Prostate gland (tissue), 2 donors: ENCODE measurements at regions not wholly inside any gene's neighbourhood (a gene's known extent, or its start where the extent isn't known, plus 50 kb on each side); places are given as distances from the start of the nearest gene placed in this dataset.

Experiments used
- DNase-seq: peaks from one replicate; pipeline ENCODE4 v3.0.0-alpha.2; 2019; ENCODE audit warnings: low spot score
- H3K27ac ChIP-seq, 2 donors: fragments of 200-600 bp; sonication (generic); 2 replicates each; pipeline ENCODE4 v1.5.1; 2017 to 2019
- H3K27me3 ChIP-seq: fragments of 200-600 bp; sonication (generic); replicated peaks from 2 replicates; pipeline ENCODE4 v1.5.1; 2019; ENCODE audit not compliant: insufficient read depth
- H3K36me3 ChIP-seq, 2 donors: fragments of 200-600 bp; sonication (generic); 1 replicate in 1 of 2; 2 replicates in 1 of 2; pipeline versions ENCODE4 v1.5.1 to v1.8.1; 2017 to 2019
- H3K4me1 ChIP-seq: fragments of 200-600 bp; sonication (generic); replicated peaks from 2 replicates; pipeline ENCODE4 v1.5.1; 2019
- H3K4me3 ChIP-seq, 2 donors: fragments of 200-600 bp; sonication (generic); 2 replicates each; pipeline ENCODE4 v1.5.1; 2017 to 2019
- H3K9me3 ChIP-seq: fragments of 200-600 bp; sonication (generic); 2 replicates; pipeline ENCODE4 v1.5.1; 2017
- POLR2A ChIP-seq: fragments of 450-650 bp; IDR thresholded peaks from one replicate; pipeline ENCODE4 v1.6.1; 2016; ENCODE audit warnings: antibody characterized with exemption, mild to moderate bottlenecking
- POLR2AphosphoS5 ChIP-seq: sonication (generic); formaldehyde crosslinking; IDR thresholded peaks from one replicate; pipeline ENCODE4 v1.6.1; 2017; ENCODE audit warnings: antibody characterized with exemption
- WGBS: methylation state at CpG from one replicate; pipeline ENCODE4 v1.1.5; 2018; 5-methylcytosine and 5-hydroxymethylcytosine counted together
- intact Hi-C: fragments of 100-400 bp; cut with DNase I; formaldehyde crosslinking; loops from one replicate; pipeline ENCODE4 v1.14.2; 2022
- TF ChIP-seq, protein P1 (sequence below), 4 experiments: fragments of 200-600 bp in 2 of 4; fragments of 450-650 bp in 2 of 4; sonication (generic) in 2 of 4; IDR thresholded peaks; 1 replicate in 3 of 4; 2 replicates in 1 of 4; pipeline ENCODE4 v1.5.1; 2016 to 2019; ENCODE audit warnings: antibody characterized with exemption in 4 of 4, mild to moderate bottlenecking in 2 of 4, moderate library complexity in 2 of 4

DNA sequence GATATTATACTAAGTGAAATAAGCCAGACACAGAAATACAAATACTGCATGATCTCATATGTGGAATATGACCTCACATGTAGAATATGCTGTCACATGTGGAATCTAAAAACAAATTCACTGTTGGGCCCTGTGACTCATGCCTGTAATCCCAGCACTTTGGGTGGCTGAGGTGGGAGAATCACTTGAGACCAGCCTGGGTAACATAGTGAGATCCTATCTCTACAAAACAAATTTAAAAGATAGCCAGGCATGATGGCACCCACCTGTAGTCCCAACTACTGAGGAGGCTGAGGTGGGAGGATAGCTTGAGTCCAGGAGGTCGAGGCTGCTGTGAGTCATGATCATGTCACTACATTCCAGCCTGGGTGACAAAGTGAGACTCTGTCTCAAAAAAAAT, 160.3 kb downstream of the PTEN start:
- Histone ChIP-seq H3K36me3 (no peaks in the 10 kb centered on the region), H3K27me3 (no peaks in the 10 kb centered on the region), H3K4me1 (no peaks in the 10 kb centered on the region), H3K4me3 (no peak overlapping the region), H3K9me3 (no peaks in the 10 kb centered on the region), H3K27ac (no peak overlapping the region)
- intact Hi-C loops: no loop called here
- DNase-seq: no peak
- TF ChIP-seq POLR2A (no peak), POLR2AphosphoS5 (no peak)
- TF ChIP-seq, protein P1, sequence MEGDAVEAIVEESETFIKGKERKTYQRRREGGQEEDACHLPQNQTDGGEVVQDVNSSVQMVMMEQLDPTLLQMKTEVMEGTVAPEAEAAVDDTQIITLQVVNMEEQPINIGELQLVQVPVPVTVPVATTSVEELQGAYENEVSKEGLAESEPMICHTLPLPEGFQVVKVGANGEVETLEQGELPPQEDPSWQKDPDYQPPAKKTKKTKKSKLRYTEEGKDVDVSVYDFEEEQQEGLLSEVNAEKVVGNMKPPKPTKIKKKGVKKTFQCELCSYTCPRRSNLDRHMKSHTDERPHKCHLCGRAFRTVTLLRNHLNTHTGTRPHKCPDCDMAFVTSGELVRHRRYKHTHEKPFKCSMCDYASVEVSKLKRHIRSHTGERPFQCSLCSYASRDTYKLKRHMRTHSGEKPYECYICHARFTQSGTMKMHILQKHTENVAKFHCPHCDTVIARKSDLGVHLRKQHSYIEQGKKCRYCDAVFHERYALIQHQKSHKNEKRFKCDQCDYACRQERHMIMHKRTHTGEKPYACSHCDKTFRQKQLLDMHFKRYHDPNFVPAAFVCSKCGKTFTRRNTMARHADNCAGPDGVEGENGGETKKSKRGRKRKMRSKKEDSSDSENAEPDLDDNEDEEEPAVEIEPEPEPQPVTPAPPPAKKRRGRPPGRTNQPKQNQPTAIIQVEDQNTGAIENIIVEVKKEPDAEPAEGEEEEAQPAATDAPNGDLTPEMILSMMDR (IDR thresholded peaks at IDR 0.05): no peak
- WGBS: 76% methylated on average over 1 of the region's 1 CpG

GRCh38 chr10:88026031-88026430, 162.6 kb downstream of the PTEN start:
- no peak for DNase-seq
- H3K4me3 ChIP-seq: no peak overlapping the region
- intact Hi-C loops: no loop called here
- TF ChIP-seq POLR2AphosphoS5 (no peak), POLR2A (no peak)
- TF ChIP-seq, protein P1 (IDR thresholded peaks at IDR 0.05): no peak
- WGBS: 95% methylated on average over 3 of the region's 3 CpGs
- no peaks in the 10 kb centered on the region for H3K4me1 ChIP-seq
- H3K27ac ChIP-seq: no peak overlapping the region
- no peaks in the 10 kb centered on the region for H3K36me3 ChIP-seq
- no peaks in the 10 kb centered on the region for H3K9me3 ChIP-seq
- H3K27me3 ChIP-seq: no peaks in the 10 kb centered on the region

- no peaks in the 10 kb centered on the region for H3K27me3 ChIP-seq
- no peak overlapping the region for H3K4me3 ChIP-seq
- H3K4me1 ChIP-seq: no peaks in the 10 kb centered on the region
- H3K27ac ChIP-seq: no peak overlapping the region
- intact Hi-C loops: no loop called here
- H3K9me3 ChIP-seq: no peaks in the 10 kb centered on the region
- no peak for DNase-seq
- no peaks in the 10 kb centered on the region for H3K36me3 ChIP-seq
- TF ChIP-seq POLR2A: no peak
- TF ChIP-seq, protein P1 (IDR thresholded peaks at IDR 0.05): no peak
- 95% methylated on average over 4 of the region's 4 CpGs for WGBS
Measured at GRCh38 chr10:88027570-88027969, 164.1 kb downstream of the PTEN start.

DNA sequence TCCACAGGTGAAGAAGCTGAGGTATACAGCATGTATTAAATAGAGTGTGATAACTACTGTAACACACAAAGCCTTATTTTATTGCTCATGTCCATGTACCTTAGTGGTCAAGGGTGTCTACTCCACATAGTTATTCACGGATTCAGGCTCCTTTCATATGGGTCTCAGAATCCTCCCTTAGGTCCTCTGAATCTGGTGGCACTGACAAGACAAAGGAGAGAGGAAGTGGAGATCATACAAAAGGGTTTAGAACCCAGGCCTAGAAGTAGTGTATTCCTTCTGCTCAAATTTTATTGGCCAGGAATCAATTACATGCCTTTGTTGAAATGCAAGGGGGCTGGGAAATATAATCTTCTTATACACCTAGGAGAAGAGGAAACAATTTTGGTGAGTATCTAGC, 164.6 kb downstream of the PTEN start:
- no peak for DNase-seq
- WGBS: 97% methylated on average over 1 of the region's 1 CpG
- Histone ChIP-seq H3K9me3 (no peaks in the 10 kb centered on the region), H3K27ac (no peak overlapping the region), H3K4me3 (no peak overlapping the region), H3K36me3 (no peaks in the 10 kb centered on the region), H3K4me1 (no peaks in the 10 kb centered on the region), H3K27me3 (no peaks in the 10 kb centered on the region)
- intact Hi-C loops: no loop called here
- TF ChIP-seq, protein P1 (IDR thresholded peaks at IDR 0.05): no peak
- TF ChIP-seq POLR2AphosphoS5 (no peak), POLR2A (no peak)

- intact Hi-C loops: no loop called here
- TF ChIP-seq POLR2A: no peak
- TF ChIP-seq, protein P1 (IDR thresholded peaks at IDR 0.05): no peak
- no peak for TF ChIP-seq POLR2AphosphoS5
- H3K27ac ChIP-seq: no peak overlapping the region
- H3K9me3 ChIP-seq: no peaks in the 10 kb centered on the region
- H3K36me3 ChIP-seq: no peaks in the 10 kb centered on the region
- H3K27me3 ChIP-seq: no peaks in the 10 kb centered on the region
- H3K4me1 ChIP-seq: no peaks in the 10 kb centered on the region
- H3K4me3 ChIP-seq: no peak overlapping the region
- 57% methylated on average over 1 of the region's 1 CpG for WGBS
- DNase-seq: no peak
Measured at GRCh38 chr10:88028654-88029053, 165.2 kb downstream of the PTEN start.
